ENCODE measurements at regions not wholly inside any gene's neighbourhood (a gene's known extent, or its start where the extent isn't known, plus 50 kb on each side); places are given as distances from the start of the nearest gene placed in this dataset.

DNA sequence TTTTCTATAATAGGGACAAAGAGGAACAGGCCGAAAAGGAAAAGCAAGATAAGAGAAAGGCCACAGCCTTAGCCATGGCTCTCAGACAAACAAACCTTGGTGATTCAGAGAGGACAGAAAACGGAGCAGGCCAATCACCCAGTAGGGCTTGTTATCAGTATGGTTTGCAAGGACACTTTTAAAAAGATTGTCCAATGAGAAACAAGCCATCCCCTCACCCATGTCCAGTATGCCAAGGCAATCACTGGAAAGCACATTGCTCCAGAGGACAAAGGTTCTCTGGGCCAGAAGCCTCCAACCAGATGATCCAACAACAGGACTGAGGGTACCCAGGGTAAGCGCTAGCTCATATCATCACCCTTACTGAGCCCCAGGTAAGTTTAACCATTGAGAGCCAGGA is 243.8 kb upstream of the BTG1 start:
- Histone ChIP-seq H3K4me3 (no peak overlapping the region), H3K9me3 (peaks cover 6% of the 10 kb centered on the region), H3K36me3 (no peaks in the 10 kb centered on the region), H3K27me3 (no peaks in the 10 kb centered on the region), H3K4me1 (no peaks in the 10 kb centered on the region), H3K27ac (no peak overlapping the region)
- TF ChIP-seq, protein P1, sequence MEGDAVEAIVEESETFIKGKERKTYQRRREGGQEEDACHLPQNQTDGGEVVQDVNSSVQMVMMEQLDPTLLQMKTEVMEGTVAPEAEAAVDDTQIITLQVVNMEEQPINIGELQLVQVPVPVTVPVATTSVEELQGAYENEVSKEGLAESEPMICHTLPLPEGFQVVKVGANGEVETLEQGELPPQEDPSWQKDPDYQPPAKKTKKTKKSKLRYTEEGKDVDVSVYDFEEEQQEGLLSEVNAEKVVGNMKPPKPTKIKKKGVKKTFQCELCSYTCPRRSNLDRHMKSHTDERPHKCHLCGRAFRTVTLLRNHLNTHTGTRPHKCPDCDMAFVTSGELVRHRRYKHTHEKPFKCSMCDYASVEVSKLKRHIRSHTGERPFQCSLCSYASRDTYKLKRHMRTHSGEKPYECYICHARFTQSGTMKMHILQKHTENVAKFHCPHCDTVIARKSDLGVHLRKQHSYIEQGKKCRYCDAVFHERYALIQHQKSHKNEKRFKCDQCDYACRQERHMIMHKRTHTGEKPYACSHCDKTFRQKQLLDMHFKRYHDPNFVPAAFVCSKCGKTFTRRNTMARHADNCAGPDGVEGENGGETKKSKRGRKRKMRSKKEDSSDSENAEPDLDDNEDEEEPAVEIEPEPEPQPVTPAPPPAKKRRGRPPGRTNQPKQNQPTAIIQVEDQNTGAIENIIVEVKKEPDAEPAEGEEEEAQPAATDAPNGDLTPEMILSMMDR (IDR thresholded peaks at IDR 0.05): no peak
- TF ChIP-seq POLR2A (IDR thresholded peaks at IDR 0.05): no peak
- TF ChIP-seq POLR2AphosphoS5 (IDR thresholded peaks at IDR 0.05; ENCODE audit: insufficient read depth in 1 of 2, low read depth in 1 of 2): no peak
- intact Hi-C loops (cut with DNase I): no loop called here
- DNase-seq (ENCODE audit: extremely low spot score in 2 of 2): no peak

DNA sequence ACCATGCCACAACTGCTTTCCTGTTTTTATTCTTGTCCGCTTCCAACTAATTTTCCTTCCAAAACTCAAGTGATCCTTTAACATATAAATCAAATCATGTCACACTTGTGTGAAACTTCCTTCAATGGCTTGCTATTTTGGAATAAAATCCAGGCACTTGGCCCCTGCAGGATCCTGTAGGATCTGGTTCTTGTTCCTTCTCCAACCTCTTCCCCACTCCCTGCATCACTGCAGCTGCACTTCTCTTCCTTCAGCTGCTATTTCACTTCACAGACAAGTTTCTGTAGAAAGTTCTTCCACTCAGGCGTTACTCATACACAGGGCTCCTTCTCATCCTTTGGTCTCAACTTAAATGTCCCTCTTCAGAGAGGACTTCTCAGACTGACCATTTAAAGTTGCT is 239.7 kb upstream of the BTG1 start:
- Histone ChIP-seq H3K9me3 (peaks cover 6% of the 10 kb centered on the region), H3K4me1 (no peaks in the 10 kb centered on the region), H3K27me3 (no peaks in the 10 kb centered on the region), H3K27ac (no peak overlapping the region), H3K4me3 (no peak overlapping the region), H3K36me3 (no peaks in the 10 kb centered on the region)
- DNase-seq (ENCODE audit: extremely low spot score in 2 of 2): no peak
- intact Hi-C loops (cut with DNase I): no loop called here
- TF ChIP-seq POLR2AphosphoS5 (IDR thresholded peaks at IDR 0.05; ENCODE audit: insufficient read depth in 1 of 2, low read depth in 1 of 2): no peak

DNA sequence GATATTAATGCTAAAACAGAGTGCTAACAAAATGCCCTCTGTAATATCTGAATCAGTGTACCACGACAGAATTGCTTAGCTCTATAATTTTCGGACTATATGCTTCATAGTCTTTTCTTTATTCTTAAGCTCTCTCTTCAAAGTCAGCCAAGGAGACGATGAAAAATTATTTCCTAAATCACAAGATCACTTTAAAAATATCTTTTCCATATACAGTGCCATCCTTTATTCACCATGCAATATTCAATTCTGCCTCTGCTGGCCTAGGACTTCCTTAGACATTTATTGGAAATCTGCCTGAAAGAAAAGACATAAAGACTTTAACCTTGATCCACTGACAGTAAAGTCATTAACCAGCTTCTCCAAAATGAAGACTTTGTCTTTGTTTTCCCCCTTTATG is 238.9 kb upstream of the BTG1 start:
- Histone ChIP-seq H3K36me3 (no peaks in the 10 kb centered on the region), H3K27me3 (no peaks in the 10 kb centered on the region), H3K4me3 (no peak overlapping the region), H3K27ac (no peak overlapping the region), H3K4me1 (no peaks in the 10 kb centered on the region), H3K9me3 (peaks cover 6% of the 10 kb centered on the region)
- intact Hi-C loops (cut with DNase I): no loop called here
- no peak for TF ChIP-seq POLR2AphosphoS5 (IDR thresholded peaks at IDR 0.05; ENCODE audit: insufficient read depth in 1 of 2, low read depth in 1 of 2)
- TF ChIP-seq POLR2A (IDR thresholded peaks at IDR 0.05): no peak
- TF ChIP-seq, protein P1 (IDR thresholded peaks at IDR 0.05): no peak
- DNase-seq (ENCODE audit: extremely low spot score in 2 of 2): no peak

DNA sequence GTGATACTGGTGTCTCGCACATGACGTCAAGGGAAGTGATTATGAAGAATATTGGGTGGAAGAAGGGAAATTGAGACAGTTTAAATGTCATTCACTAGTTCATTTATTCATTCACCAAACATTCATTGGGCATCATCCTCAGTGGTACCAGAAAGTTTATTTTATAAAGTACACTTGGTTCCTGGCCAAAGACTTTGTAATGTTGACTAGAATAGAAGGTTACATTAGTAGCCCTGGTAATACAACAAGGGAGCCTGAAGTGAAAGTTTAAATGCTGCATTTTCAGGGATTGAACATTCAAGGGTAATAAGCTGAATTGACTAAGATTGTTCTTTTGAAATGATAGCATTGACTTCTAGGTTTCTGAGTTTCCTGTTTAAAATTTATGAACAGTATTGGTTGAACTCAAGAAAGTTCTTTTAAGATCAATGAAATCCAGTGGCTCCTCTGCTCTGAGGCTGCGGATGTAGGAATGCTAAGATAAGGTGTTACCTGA is 236.8 kb upstream of the BTG1 start:
- Histone ChIP-seq H3K4me3 (no peak overlapping the region), H3K27me3 (no peaks in the 10 kb centered on the region), H3K27ac (no peak overlapping the region), H3K9me3 (peaks cover 6% of the 10 kb centered on the region), H3K4me1 (no peaks in the 10 kb centered on the region), H3K36me3 (no peaks in the 10 kb centered on the region)
- DNase-seq (ENCODE audit: extremely low spot score in 2 of 2): no peak
- intact Hi-C loops (cut with DNase I): no loop called here
- no peak for TF ChIP-seq POLR2A (IDR thresholded peaks at IDR 0.05)
- no peak for TF ChIP-seq POLR2AphosphoS5 (IDR thresholded peaks at IDR 0.05; ENCODE audit: insufficient read depth in 1 of 2, low read depth in 1 of 2)
- TF ChIP-seq, protein P1 (IDR thresholded peaks at IDR 0.05): no peak

DNA sequence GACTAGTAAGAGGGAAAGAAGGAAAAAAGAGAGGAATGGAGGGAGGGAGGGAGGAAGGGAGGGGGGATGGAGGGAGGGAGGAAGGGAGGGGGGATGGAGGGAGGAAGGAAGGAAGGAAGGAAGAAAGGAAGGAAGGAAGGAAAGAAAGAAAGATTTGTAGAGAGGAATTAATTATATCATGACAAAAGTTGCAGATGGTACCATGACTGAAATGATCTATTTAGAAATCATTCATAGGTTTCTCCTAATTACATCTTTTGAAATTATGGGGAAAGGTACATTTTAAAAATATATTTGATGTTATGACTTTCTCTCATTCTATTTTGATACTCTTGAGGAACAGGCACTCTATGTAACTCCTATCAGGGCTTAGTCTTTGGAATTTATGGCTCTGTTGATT is 236.2 kb upstream of the BTG1 start:
- no peak for TF ChIP-seq POLR2AphosphoS5 (IDR thresholded peaks at IDR 0.05; ENCODE audit: insufficient read depth in 1 of 2, low read depth in 1 of 2)
- TF ChIP-seq POLR2A (IDR thresholded peaks at IDR 0.05): no peak
- TF ChIP-seq, protein P1 (IDR thresholded peaks at IDR 0.05): no peak
- H3K36me3 ChIP-seq: no peaks in the 10 kb centered on the region
- peaks cover 4% of the 10 kb centered on the region for H3K9me3 ChIP-seq
- H3K27ac ChIP-seq: no peak overlapping the region
- intact Hi-C loops (cut with DNase I): no loop called here
- H3K27me3 ChIP-seq: no peaks in the 10 kb centered on the region
- no peak for DNase-seq (ENCODE audit: extremely low spot score in 2 of 2)
- H3K4me3 ChIP-seq: no peak overlapping the region
- no peaks in the 10 kb centered on the region for H3K4me1 ChIP-seq
